GM21737 (cell line): ENCODE measurements at regions not wholly inside any gene's neighbourhood (a gene's known extent, or its start where the extent isn't known, plus 50 kb on each side); places are given as distances from the start of the nearest gene placed in this dataset.

Experiments
- ATAC-seq: cut with Tn5 transposase; IDR thresholded peaks from one replicate; pipeline ENCODE4 v1.9.1; 2021; ENCODE audit warnings: mild to moderate bottlenecking, moderate library complexity; ENCODE audit not compliant: unreplicated experiment

DNA sequence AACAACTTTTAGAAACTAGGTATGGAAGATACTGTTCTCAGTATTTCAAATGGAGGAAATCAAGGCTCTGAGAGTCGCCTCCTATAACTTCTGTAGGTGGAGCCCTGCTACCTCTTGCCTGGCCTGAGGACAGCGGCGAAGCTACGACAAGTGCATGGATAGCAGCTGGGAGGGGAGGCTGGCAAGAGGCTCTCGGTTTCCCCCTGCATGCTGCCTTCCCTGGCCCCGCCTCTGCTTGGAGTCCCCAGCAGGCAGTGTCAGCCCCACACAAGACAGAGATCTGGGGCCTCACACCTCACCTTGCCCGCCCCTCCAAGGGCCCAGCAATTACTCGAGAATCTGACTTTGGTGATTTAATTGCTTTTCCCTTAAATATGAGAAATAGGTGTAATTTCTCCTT is 107.6 kb upstream of the POU3F3 start:
- no peak for ATAC-seq

- no peak for ATAC-seq
Measured at GRCh38 chr2:104746858-104747257, 107.1 kb upstream of the POU3F3 start.

- no peak for ATAC-seq
Measured at GRCh38 chr2:104749856-104750460, 104.0 kb upstream of the POU3F3 start.

GRCh38 chr2:104752504-104752903 is 101.4 kb upstream of the POU3F3 start:
- ATAC-seq = no peak

DNA sequence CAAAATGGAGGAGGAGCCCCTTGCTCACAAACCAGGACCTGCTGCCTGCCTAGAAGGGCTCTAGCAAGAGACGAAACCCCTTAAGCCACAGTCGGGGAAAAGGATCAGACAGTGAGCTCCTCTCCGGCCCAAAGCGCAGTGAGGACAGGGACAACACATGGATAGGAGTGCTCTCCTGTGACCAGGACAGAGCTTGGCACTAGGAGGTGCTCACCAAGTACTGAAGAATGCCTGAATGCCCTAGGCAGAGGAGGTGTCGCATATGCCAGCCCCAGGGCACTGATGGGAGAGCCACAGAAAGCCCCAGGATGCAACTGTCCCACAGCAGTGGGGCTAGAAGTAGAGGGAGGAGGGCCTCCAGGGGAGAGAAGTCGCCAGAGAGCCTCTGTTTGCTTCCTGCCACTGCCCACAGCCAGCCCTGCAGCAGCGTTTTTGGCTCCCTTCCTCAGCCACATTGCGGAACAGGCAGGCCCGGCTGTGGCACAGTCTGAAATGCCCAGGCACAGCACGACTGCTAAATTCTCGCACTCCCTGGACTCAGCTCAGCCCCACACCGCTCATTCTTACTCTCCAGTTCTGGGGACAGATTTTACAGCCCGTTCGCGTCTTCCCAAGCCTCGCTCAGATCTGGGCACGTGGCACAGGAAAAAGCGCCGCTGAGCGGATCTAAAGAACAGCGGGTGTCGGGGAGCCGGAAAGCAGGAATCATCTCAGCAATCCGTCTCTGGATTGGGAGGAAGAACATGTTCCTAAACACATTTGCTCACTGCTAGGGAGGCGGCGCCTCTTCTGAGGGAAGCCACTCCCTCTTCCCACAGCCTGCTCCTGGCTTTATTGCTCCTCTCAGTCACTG is 98.7 kb upstream of the POU3F3 start:
- no peak for ATAC-seq

GRCh38 chr2:104756118-104756517 is 97.8 kb upstream of the POU3F3 start:
- no peak for ATAC-seq

GRCh38 chr2:104757056-104757455 is 96.9 kb upstream of the POU3F3 start:
- no peak for ATAC-seq

DNA sequence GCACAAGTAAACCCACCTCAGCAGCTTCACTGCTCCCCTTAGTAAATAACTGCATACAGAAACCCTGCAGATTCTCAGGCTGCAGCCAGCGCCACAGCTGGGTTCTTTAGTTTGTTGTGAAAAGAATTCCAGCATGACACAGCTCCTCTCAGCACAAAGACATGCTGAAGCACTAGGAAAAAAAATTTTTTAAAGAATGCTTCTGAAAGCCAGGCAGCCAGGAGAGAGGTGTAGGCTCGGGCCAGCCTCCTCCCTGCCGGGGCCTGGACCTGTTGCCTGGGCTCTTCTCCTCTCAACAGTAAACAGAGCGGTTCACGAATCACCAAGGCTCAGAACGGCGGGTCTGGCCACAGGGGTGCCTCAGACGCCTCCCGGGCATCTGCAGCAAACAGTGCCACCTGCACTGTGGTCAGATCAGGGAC is 95.7 kb upstream of the POU3F3 start:
- no peak for ATAC-seq

DNA sequence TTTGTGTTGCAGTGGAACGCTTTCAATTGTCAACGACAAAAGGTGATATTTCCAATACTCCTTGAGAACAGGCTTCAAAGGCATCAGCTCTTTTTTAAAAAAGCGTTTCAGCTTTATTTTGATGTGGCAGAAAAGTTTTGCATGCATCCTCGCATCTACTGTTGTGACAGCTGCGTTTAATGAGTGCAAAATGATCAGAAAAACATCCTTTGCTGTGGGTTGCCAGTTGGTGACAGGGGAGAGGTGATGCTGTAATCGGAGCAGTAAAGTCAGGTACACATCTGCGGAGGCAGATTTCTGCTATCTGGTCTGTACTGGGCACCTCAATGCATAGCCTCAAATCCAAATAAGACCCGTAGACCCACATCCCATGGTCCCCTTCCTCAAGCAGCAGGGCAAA is 91.9 kb upstream of the POU3F3 start:
- no peak for ATAC-seq

DNA sequence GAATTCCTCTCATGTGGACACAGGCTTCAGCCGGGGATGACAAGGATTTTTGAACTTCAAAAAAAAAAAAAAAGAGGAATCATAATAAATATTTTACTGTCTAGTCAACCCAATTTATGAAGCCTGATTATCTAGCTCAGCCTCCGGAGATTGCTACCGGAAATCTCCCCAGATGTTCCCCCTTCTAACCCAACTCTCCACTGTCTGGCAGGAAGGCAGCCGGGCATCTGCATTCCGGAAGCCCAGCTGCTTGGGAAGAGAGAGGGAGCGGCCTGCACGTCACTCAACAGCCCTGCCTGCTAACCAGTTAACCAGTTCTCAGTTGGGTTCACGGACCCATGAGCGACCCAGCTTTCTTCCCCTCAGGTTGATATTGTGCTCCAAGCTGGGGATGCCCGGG is 87.2 kb upstream of the POU3F3 start:
- no peak for ATAC-seq

DNA sequence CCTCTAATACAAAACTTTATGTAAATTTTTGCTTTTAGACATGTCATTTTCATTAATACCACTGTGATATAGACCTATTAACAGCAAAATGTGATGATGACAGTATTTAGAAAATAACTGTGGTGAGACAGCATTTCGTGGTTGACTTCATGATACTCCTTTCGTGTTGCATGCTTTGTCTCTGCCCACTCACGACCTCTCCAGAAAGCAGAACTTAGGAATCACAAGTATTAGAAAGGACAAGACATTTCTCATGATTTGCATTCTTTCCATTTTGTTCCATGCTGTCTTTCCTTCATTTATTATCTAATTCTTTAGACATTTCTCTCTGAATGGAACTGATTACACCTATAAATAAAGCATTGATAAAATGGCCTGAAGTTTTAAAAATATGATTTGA is 85.2 kb upstream of the POU3F3 start:
- ATAC-seq = no peak

DNA sequence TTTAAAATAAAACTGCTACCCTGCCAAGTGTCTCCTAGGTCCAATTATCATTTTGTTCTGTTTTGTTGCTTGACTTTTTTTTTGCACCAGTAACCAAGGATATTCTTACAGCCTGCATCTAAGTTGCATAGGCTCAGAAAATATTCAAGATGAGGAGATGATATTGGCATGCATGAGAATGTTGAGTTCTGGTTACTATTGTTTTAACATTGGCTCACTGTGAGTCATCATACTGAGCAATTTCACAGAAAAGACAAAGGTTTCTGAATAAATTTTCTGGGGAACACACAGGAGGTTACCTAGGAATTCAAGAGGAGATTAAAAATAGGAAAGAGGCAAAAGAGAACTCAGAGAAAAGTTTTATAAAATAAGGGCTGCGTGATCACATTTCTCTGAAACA is 84.8 kb upstream of the POU3F3 start:
- no peak for ATAC-seq

- ATAC-seq = no peak
Measured at GRCh38 chr2:104772996-104773395, 80.9 kb upstream of the POU3F3 start.

GRCh38 chr2:104774631-104775030 is 79.3 kb upstream of the POU3F3 start:
- no peak for ATAC-seq

DNA sequence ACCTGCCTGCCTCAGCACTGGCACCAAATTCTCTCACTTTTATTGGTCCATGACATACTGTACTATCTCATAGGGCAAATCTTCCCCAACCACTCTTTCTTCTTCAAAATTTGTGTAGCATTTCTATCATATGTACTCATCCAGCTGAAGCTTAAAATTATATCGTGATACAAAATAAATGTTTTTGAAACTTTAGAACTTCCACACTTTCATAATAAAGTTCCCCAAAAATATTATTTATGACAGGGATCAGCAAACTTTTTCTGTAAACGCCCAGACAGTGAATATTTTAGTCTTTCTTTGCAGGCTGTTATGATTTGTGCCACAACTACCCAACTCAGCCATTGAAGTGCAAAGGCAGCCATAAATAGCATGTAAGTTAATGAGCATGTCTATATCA is 76.2 kb upstream of the POU3F3 start:
- no peak for ATAC-seq

- ATAC-seq = no peak
Measured at GRCh38 chr2:104781151-104781550, 72.8 kb upstream of the POU3F3 start.

DNA sequence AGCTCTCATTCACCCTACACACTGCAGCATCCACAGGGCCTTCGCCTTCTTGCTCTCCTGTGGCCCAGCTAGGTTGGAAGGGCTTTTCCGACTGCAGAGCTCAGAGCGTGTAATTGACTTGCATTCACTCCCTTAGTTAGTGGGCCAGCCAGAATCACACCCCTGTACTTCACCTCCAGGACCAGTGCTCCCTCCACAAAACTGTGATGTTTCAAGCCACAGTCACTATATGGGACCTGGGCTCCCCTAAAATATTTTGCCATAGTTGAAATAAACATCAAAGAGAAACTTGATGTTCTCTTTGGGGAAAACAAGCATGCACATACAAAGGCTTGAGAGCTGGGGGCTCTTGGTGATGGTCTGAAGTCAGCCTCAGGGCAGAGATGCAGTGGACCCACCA is 69.7 kb upstream of the POU3F3 start:
- ATAC-seq = no peak

GRCh38 chr2:104786204-104786603 is 67.7 kb upstream of the POU3F3 start:
- ATAC-seq = no peak

- ATAC-seq = no peak
Measured at GRCh38 chr2:104786821-104787220, 67.1 kb upstream of the POU3F3 start.

DNA sequence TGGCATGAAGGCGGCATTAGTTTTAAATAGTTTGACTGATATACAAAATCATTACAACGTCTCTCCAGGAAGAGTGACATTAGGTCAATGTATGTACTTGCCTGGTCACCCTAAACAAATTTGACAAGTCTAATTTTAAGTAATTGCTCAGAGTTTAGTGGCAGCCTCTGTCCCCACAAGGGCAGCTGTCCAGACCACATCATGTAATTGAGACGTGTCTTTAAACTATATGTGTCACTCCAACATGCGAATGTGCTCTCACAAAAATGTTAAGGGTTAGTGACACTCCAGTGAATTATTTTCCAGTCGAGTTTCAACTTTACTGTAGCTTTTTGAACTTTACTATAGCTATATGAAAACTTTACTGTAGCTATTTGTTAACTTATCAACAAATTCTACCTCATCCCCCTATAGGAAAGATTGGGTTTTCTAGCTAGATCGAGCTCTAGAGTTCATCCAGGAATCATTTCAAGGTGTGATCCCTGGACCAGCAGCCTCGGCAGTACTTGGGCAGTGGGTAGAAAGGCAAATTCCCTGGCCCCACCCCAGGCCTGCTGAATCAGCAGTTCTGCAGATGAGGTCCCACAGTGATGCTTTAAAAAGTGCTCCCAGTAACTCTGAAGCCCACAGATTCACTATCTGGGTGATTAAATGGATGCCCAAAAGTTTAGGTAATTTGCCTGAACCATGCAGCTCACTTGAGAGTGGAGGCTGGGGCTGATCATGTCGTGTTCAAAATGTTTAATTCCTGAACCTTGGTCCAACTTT is 66.4 kb upstream of the POU3F3 start:
- ATAC-seq = no peak

GRCh38 chr2:104788742-104789455 is 65.0 kb upstream of the POU3F3 start:
- ATAC-seq = no peak
